ENCODE measurements at regions not wholly inside any gene's neighbourhood (a gene's known extent, or its start where the extent isn't known, plus 50 kb on each side); places are given as distances from the start of the nearest gene placed in this dataset.
"Not testable (repeated sequence)": the region's sequence is repeated elsewhere in the genome, so short reads cannot be mapped to it uniquely, and the experiment has no call there.

- not testable (repeated sequence) for H3K4me1 ChIP-seq (ENCODE audit: low read length); H3K27ac ChIP-seq (ENCODE audit: low read length); H3K79me2 ChIP-seq (ENCODE audit: low read length); DNase-seq; H3K9ac ChIP-seq (ENCODE audit: low read length); H3K9me2 ChIP-seq (replicated peaks; ENCODE audit: insufficient read depth, low read length); H3K4me3 ChIP-seq (ENCODE audit: low read length); H3K27me3 ChIP-seq (ENCODE audit: low read length); H3K9me3 ChIP-seq (ENCODE audit: low read length); H3K36me3 ChIP-seq (ENCODE audit: insufficient read depth, low read length); H2AFZ ChIP-seq (ENCODE audit: low read length); H3K4me2 ChIP-seq (ENCODE audit: low read depth, low read length, poor library complexity, severe bottlenecking); H4K20me1 ChIP-seq (ENCODE audit: insufficient read depth, low read depth, low read length)
These were observed 54.1 kb upstream of the RIMS1 start for GRCh38 chr6:71832110-71832764.

Small RNA genes in the stretch of these regions (small RNA-seq; reads per million reads assigned to genes)
- 1.4 reads per million, percentile 41 among the genes with 10 or more reads in this experiment for gene MIR30A
- 0.16 reads per million for gene MIR30C2
- 0.51 reads per million, percentile 10 among the genes with 10 or more reads in this experiment for gene RNU4-66P

Measured in Karpas-422 (cell line).